ENCODE measurements at regions not wholly inside any gene's neighbourhood (a gene's known extent, or its start where the extent isn't known, plus 50 kb on each side); places are given as distances from the start of the nearest gene placed in this dataset.

DNA sequence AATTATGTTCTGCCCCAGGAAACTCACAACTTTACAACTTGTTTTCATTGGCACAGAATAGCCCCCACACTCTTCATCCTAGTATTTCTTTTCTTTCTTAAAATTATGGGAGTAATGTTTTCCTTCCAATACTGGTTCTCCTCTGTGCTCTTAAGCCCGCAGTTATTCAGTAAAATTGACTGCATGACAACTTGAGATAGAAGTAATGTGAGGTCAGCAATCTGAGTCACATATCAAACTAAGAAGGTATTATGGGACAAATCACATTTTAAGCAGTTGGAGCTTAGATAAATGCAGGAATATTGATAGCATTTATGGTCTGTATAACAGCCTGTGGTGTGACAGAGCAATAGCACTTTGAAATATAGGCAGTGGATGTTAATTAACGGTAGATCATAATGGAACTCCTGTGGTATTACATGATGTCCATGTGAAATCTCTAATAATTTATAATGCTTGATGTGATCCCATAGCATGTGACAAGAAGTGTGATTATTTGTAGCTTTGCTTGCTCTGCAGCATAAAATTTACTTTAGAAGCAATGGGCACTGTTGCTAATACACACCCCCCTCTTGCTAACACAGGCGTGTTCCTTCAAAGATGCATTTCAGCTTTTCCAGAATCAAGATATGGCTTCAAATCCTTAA, 351.4 kb upstream of the CDH20 start:
- TF ChIP-seq CTCF (conservative IDR thresholded peaks at IDR 0.05 in 1 of 2, IDR thresholded peaks at IDR 0.05 in 1 of 2; ENCODE audit: low read depth in 1 of 2, low read length in 2 of 2) (no peak), EZH2 (IDR thresholded peaks at IDR 0.05; ENCODE audit: low read length, missing control alignments) (no peak)

Measured in fibroblast of lung (primary cell).